GM19397 (cell line): ENCODE measurements at regions not wholly inside any gene's neighbourhood (a gene's known extent, or its start where the extent isn't known, plus 50 kb on each side); places are given as distances from the start of the nearest gene placed in this dataset.

Experiments
- ATAC-seq: cut with Tn5 transposase; IDR thresholded peaks from one replicate; pipeline ENCODE4 v1.9.1; 2021; ENCODE audit warnings: mild to moderate bottlenecking, moderate library complexity; ENCODE audit not compliant: unreplicated experiment

- ATAC-seq, result no peak
These were observed 60.1 kb upstream of the PDE7B start for GRCh38 chr6:135791441-135791840.

GRCh38 chr6:135796643-135797305 is 54.7 kb upstream of the PDE7B start:
- ATAC-seq, result no peak

DNA sequence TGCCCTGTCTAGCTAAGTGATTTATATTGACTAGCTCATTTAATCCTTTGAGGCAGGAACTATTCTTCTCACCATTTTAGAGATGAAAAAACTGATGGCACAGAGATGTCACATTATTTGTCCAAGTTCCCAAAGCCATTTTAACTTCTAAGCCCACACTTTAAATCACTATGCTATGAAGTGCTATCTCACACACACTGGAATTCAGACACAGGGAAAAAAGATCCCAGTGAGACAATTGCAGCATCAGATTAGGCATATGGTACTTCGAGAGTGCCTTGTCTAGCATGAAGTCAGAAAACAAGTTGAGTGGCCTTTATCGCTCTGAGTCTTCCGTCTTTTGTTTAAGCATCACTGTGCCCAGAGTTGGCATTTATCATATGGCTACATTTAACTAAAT is 54.1 kb upstream of the PDE7B start:
- no peak for ATAC-seq

DNA sequence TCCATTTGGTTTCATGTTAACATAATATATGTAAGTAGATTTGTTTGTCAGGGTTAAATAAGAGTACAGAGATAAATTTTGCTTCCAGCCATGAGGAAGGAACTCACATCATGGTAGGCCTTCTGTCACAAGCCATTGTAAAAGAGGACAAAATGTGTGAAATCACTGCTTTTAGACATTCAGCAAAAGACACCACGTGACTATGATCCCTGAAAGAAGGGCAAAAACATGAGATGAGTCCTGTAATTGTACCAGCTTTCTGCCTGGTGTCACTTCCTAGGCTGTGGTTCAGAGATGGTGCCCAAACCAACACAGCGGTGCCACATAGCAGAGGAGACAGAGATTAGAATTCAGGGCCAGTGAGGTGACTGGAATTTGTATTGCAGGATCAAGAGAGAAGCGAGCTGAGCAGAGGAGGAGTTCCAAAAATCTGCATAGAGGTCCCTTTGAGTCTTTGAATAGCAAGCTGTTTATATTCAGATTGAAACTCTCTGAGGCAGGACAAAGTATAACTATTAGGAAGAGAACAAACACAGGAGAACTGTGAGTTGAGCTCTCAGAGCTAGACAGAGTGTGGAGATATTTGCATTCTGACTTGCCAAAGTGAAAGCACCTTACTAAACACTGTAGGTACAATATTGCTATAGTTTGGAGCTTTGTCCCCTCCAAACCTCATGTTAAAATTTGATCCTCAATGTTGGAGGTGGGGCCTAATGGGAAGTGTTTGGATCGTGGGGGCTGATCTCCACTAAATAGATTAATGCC is 52.6 kb upstream of the PDE7B start:
- ATAC-seq, result no peak
